ENCODE measurements at regions not wholly inside any gene's neighbourhood (a gene's known extent, or its start where the extent isn't known, plus 50 kb on each side); places are given as distances from the start of the nearest gene placed in this dataset.

DNA sequence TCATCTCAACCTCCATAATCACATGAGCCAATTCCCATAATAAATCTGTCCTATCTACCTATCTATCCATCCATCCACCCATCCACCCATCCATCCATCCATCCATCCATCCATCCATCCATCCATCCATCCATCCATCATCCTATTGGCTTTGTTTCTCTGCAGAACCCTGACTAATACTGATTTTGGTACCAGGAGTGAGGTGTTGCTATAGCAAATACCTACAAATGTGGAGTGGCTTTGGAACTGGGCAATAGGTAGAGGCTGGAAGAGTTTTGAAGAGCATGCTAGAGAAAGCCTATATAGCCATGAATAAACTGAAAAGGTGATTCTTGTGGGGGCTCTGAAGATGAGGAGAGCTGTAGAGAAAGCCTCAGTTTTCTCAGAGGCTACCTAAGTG lies 88.7 kb upstream of the ANKRD28 start:
- in situ Hi-C loops (cut with MboI; ENCODE audit: low pct_unique_long_range_greater_than_20kb, low sequenced_read_pairs, unreplicated experiment) = no loop called here
- TF ChIP-seq, protein P1, sequence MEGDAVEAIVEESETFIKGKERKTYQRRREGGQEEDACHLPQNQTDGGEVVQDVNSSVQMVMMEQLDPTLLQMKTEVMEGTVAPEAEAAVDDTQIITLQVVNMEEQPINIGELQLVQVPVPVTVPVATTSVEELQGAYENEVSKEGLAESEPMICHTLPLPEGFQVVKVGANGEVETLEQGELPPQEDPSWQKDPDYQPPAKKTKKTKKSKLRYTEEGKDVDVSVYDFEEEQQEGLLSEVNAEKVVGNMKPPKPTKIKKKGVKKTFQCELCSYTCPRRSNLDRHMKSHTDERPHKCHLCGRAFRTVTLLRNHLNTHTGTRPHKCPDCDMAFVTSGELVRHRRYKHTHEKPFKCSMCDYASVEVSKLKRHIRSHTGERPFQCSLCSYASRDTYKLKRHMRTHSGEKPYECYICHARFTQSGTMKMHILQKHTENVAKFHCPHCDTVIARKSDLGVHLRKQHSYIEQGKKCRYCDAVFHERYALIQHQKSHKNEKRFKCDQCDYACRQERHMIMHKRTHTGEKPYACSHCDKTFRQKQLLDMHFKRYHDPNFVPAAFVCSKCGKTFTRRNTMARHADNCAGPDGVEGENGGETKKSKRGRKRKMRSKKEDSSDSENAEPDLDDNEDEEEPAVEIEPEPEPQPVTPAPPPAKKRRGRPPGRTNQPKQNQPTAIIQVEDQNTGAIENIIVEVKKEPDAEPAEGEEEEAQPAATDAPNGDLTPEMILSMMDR (IDR thresholded peaks at IDR 0.05; ENCODE audit: extremely low read depth, insufficient read depth, missing control alignments) = no peak
- DNase-seq (ENCODE audit: low spot score) = no peak

DNA sequence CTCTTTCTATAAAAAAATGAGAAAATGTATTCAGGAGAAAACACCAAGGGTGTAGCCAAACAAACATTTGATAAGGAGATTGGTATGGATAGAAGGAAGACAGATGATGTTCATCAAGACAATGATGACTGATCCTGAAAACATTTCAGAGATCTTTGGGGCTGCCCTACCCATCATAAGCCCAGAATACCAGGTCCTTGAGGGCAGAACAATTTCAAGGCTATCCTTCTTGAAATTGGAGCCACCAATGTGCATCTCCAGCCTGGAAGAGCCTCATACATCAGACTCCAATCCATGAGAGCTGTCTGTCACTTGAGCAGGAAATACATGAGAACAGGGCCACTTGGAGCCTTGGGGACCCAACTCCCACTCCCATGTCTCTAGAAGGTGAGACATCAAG lies 89.5 kb upstream of the ANKRD28 start:
- DNase-seq (ENCODE audit: low spot score) = no peak
- TF ChIP-seq, protein P1 (IDR thresholded peaks at IDR 0.05; ENCODE audit: extremely low read depth, insufficient read depth, missing control alignments) = no peak
- in situ Hi-C loops (cut with MboI; ENCODE audit: low pct_unique_long_range_greater_than_20kb, low sequenced_read_pairs, unreplicated experiment) = no loop called here

DNA sequence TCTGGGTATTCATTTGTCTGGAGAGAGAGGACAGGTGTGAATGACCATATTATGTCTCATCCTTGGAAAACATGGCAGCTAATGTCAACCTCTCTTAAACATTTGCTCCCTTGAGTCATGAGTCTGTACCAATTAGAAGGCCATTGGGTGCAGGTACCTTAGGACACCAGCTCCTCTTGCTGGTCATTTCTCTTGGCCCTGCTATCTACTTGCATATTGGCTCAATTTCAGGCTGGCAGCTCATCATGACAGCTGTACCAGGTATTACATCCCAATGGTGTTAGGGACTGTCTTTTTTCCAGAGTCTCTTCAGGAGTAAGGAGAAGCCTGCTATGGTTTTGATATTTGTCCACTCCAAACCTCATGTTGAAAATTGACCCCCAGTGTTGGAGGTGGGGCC lies 92.2 kb upstream of the ANKRD28 start:
- TF ChIP-seq, protein P1 (IDR thresholded peaks at IDR 0.05; ENCODE audit: extremely low read depth, insufficient read depth, missing control alignments) = no peak
- in situ Hi-C loops (cut with MboI; ENCODE audit: low pct_unique_long_range_greater_than_20kb, low sequenced_read_pairs, unreplicated experiment) = no loop called here
- DNase-seq (ENCODE audit: low spot score) = no peak

DNA sequence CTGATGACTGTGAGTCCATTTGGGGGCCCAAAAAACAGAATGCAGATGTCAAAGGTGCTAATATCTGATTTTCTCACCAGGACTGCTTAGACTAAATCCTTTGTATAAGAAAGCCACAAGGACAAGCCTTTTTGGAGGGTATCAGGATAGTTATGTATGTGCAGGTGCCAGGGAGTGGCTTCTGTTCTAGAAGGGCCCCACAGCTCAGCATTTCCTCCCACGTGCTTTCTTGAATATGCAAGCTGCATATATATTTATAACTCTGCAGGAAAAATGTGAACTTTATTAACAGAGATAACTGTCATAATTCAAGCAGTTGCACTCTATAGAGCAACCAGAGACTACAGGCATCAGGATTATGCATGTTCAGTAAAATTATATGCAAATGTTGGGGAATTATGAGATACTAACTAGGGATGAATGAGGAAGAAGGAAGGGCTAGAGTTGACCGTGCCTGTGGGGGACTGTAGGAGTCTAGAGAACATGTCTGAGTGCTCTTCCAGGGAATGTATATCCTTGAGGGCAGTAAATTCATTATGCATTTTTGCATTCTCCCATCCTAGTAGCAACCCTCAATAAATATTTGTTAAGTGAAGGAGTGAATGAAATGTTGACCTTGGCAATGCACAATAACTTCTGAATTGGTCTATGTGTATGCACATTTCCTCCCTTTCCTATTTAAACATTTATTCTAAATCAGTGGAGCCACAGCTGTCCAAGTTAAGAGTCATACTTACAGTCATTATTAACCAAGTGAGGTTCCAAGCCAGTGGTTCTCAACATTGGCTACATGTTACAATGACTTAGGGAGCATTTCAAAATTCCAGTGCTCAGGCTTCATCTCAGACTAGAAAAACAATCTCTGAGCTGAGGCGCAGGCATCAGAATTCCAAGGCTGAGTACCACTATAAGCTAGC lies 94.8 kb upstream of the ANKRD28 start:
- TF ChIP-seq, protein P1 (IDR thresholded peaks at IDR 0.05; ENCODE audit: extremely low read depth, insufficient read depth, missing control alignments) = no peak
- in situ Hi-C loops (cut with MboI; ENCODE audit: low pct_unique_long_range_greater_than_20kb, low sequenced_read_pairs, unreplicated experiment) = no loop called here
- no peak for DNase-seq (ENCODE audit: low spot score)

DNA sequence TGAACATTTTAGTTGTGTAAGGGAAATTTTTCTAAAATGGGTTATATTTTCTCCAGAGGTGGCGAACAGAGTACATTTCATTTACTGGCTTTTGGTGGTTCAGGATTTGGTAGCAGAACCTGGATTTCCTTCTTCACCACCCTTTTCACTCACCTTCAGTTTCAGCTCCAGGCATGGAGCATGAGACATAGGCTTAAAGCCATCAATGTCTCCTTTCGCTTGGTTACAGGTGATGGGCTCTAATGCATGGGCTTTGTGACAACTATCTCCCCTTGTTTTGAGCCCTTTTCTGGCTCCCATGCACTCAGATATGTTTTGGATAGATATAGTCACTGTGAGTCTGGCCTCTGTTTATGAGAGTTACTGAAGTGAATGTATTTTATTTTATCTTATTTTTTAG lies 96.6 kb upstream of the ANKRD28 start:
- in situ Hi-C loops (cut with MboI; ENCODE audit: low pct_unique_long_range_greater_than_20kb, low sequenced_read_pairs, unreplicated experiment) = no loop called here
- no peak for DNase-seq (ENCODE audit: low spot score)
- TF ChIP-seq, protein P1 (IDR thresholded peaks at IDR 0.05; ENCODE audit: extremely low read depth, insufficient read depth, missing control alignments) = no peak

DNA sequence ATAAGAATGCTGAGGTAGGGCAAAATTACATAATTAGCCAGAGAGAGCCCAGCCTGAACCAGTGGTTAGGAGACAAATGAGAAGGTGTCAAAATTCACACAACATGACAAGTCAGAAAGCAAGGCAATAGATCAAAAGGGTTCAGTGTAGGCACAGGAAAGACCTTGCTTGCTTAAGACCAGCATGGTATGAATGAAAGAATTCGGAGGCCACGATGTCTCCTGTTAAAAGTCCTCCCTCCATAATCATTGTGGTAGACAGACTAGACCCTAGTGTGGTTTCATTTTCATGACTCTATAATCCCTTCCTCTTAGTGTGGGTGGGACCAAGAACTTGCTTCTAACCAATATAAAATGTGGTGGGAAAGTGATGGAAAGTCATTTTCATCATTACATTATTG lies 98.7 kb upstream of the ANKRD28 start:
- DNase-seq (ENCODE audit: low spot score) = no peak
- TF ChIP-seq, protein P1 (IDR thresholded peaks at IDR 0.05; ENCODE audit: extremely low read depth, insufficient read depth, missing control alignments) = no peak
- in situ Hi-C loops (cut with MboI; ENCODE audit: low pct_unique_long_range_greater_than_20kb, low sequenced_read_pairs, unreplicated experiment) = no loop called here
